Spleen (tissue), 11 donors: ENCODE measurements at regions not wholly inside any gene's neighbourhood (a gene's known extent, or its start where the extent isn't known, plus 50 kb on each side); places are given as distances from the start of the nearest gene placed in this dataset.

ENCODE experiments used
- DNase-seq: peaks from one replicate; pipeline ENCODE4 v3.0.0-alpha.2; 2020
- H3K27ac ChIP-seq, 8 donors: fragments of 200-600 bp; sonication (generic) in 7 of 8; 1 replicate in 4 of 8; 2 replicates in 4 of 8; pipeline versions ENCODE4 v1.5.0 to v1.8.0; 2016 to 2021; ENCODE audit warnings: inconsistent platforms in 4 of 8, mild to moderate bottlenecking in 4 of 8, moderate library complexity in 1 of 8
- H3K27me3 ChIP-seq, 7 donors: fragments of 200-600 bp; sonication (generic) in 6 of 7; replicated peaks in 1 of 7; 1 replicate in 4 of 7; 2 replicates in 3 of 7; pipeline versions ENCODE4 v1.5.0 to v1.8.0; 2016 to 2021; ENCODE audit warnings: inconsistent platforms in 3 of 7, mild to moderate bottlenecking in 1 of 7
- H3K36me3 ChIP-seq, 6 donors: fragments of 200-600 bp; sonication (generic) in 5 of 6; 1 replicate in 4 of 6; 2 replicates in 2 of 6; pipeline versions ENCODE4 v1.5.0 to v1.8.0; 2016 to 2021; ENCODE audit warnings: inconsistent platforms in 2 of 6
- H3K4me1 ChIP-seq, 6 donors: fragments of 200-600 bp; sonication (generic) in 5 of 6; 1 replicate in 3 of 6; 2 replicates in 3 of 6; pipeline versions ENCODE4 v1.5.0 to v1.8.0; 2016 to 2021; ENCODE audit warnings: inconsistent platforms in 3 of 6
- H3K4me3 ChIP-seq, 8 donors: fragments of 200-600 bp; sonication (generic) in 7 of 8; 1 replicate in 4 of 8; 2 replicates in 4 of 8; pipeline versions ENCODE4 v1.5.0 to v1.8.0; 2016 to 2021; ENCODE audit warnings: inconsistent platforms in 4 of 8, mild to moderate bottlenecking in 4 of 8, moderate library complexity in 2 of 8
- H3K9me3 ChIP-seq, 8 donors: fragments of 200-600 bp; sonication (generic) in 7 of 8; 1 replicate in 4 of 8; 2 replicates in 4 of 8; pipeline versions ENCODE4 v1.5.0 to v1.8.0; 2016 to 2021; ENCODE audit warnings: inconsistent platforms in 4 of 8
- POLR2A ChIP-seq, 3 donors: fragments of 450-650 bp; IDR thresholded peaks; one replicate each; pipeline ENCODE4 v1.5.1; 2017; ENCODE audit warnings: antibody characterized with exemption in 3 of 3, mild to moderate bottlenecking in 1 of 3
- POLR2AphosphoS5 ChIP-seq, 3 donors: sonication (generic); formaldehyde crosslinking; IDR thresholded peaks; one replicate each; pipeline ENCODE4 v1.5.1; 2017; ENCODE audit warnings: antibody characterized with exemption in 3 of 3
- WGBS, 5 donors: extraction: QIAGEN DNeasy Blood & Tissue Kit in 3 of 5; methylation state at CpG; one replicate each; pipeline versions ENCODE4 v1.1.5 to v1.1.7; 2013 to 2018; 5-methylcytosine and 5-hydroxymethylcytosine counted together
- intact Hi-C: fragments of 100-400 bp; cut with DNase I; formaldehyde crosslinking; loops from one replicate; pipeline ENCODE4 v1.15.0; 2023; ENCODE audit warnings: low total_unique reads
- TF ChIP-seq, protein P1 (sequence below), 11 experiments: fragments of 200-600 bp in 7 of 11; fragments of 450-650 bp in 4 of 11; sonication (generic) in 4 of 11; IDR thresholded peaks in 8 of 11; conservative IDR thresholded peaks in 3 of 11; 1 replicate in 7 of 11; 2 replicates in 4 of 11; pipeline versions ENCODE4 v1.4.0 to v1.8.0; 2016 to 2021; ENCODE audit warnings: antibody characterized with exemption in 11 of 11, inconsistent platforms in 4 of 11, mild to moderate bottlenecking in 1 of 11
- donor health status: healthy with polysubstance abuse.
- donor health status: DM: no; HTN: no; CAD: no; lungs with moderate emphysema.
- donor health status: DM: no; HTN: no; CAD: no.
- donor health status: Bipolar disorder and iron deficiency.
- donor health status: healthy.
- donor health status: DM: no; HTN: no; CAD: no.
- donor health status: DM: yes; HTN: yes; CAD: no.

DNA sequence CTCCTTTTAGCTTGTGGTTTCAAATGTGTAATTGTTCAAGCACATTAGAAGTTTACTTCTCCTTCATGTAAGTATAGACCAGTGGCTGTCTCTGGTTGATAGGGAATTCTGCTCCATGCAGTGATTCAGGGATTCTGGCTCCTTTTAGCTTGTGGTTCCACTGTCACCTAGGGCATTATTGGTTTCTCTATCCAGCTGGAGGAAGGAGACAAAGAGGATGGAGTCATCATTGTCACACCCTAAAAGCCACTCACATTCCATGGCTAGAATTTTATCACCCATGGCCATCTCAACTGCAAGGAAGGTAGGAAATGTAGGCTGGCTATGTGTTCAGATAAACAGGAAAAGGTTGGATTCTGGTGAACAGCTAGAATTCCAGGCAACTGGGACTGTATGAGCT, 131.2 kb downstream of the URB2 start:
- TF ChIP-seq, protein P1, sequence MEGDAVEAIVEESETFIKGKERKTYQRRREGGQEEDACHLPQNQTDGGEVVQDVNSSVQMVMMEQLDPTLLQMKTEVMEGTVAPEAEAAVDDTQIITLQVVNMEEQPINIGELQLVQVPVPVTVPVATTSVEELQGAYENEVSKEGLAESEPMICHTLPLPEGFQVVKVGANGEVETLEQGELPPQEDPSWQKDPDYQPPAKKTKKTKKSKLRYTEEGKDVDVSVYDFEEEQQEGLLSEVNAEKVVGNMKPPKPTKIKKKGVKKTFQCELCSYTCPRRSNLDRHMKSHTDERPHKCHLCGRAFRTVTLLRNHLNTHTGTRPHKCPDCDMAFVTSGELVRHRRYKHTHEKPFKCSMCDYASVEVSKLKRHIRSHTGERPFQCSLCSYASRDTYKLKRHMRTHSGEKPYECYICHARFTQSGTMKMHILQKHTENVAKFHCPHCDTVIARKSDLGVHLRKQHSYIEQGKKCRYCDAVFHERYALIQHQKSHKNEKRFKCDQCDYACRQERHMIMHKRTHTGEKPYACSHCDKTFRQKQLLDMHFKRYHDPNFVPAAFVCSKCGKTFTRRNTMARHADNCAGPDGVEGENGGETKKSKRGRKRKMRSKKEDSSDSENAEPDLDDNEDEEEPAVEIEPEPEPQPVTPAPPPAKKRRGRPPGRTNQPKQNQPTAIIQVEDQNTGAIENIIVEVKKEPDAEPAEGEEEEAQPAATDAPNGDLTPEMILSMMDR (IDR thresholded peaks at IDR 0.05 in 8 of 11, conservative IDR thresholded peaks at IDR 0.05 in 3 of 11) = no peak
- no peak for TF ChIP-seq POLR2A (IDR thresholded peaks at IDR 0.05)
- no peak for TF ChIP-seq POLR2AphosphoS5 (IDR thresholded peaks at IDR 0.05)

DNA sequence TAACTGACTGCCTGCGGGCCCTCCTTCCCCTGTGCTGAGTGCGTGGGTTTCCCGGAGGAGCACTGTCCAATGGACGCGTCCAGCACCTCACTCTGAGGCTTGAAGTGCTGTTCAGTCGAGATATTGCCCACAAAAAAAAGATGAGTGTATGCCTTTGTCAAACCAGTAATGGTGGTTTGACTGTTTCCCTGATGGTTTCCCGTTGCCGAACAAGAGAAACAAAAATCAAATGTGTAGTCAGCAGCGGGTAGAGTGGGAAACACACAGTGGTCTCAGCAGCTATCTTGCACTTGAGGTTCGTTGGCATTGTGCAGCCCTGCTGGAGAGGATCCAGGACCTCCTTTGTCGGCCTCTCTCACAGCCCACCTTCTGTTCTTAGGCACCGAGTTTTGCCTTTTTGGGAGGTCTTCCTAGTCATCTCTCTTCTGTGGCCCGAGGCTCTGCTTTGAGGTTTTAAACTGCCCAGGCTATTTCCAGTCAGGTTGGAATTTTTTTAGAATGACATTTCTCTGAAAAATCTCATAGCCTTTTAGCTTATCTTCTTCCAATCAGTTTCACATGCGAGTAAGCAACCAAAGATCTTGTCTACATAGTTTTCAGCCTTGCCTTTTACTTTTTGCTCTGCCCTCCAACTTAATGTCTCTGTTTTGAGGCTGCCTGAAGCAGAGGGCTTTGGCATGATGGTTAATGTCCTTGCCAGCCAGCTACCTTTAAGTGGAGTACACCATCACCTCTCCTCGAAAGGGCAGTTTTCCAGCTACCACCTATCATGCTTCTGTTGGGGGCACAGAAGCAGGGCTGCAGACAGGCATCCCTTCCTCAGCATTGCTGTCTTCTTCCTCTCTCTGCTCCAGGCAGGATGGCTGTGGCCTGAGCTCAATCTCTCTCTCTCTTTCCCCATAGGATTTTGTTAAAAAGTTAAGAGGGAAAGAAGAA, 132.3 kb downstream of the URB2 start:
- DNase-seq = no peak
- TF ChIP-seq POLR2A (IDR thresholded peaks at IDR 0.05) = no peak
- intact Hi-C loops = no loop called here
- Histone ChIP-seq H3K27me3 (no peaks in the 10 kb centered on the region), H3K27ac (no peak overlapping the region), H3K9me3 (peaks cover 0 to 19% (median 12%) of the 10 kb centered on the region in 8 donors), H3K36me3 (no peaks in the 10 kb centered on the region), H3K4me1 (peaks cover 0 to 5% (median 0%) of the 10 kb centered on the region in 6 donors), H3K4me3 (no peak overlapping the region)
- WGBS, 5 donors = 76 to 92% (median 84%) methylated on average over 15 of the region's 15 CpGs

More for the DNA sequence above, 131.2 kb downstream of the URB2 start:
- no peak for DNase-seq
- H3K36me3 ChIP-seq = no peaks in the 10 kb centered on the region
- no peak overlapping the region for H3K27ac ChIP-seq
- H3K4me3 ChIP-seq = no peak overlapping the region
- peaks cover 0 to 5% (median 0%) of the 10 kb centered on the region in 6 donors for H3K4me1 ChIP-seq
- H3K27me3 ChIP-seq = no peaks in the 10 kb centered on the region
- intact Hi-C loops = no loop called here
- peaks cover 0 to 19% (median 12%) of the 10 kb centered on the region in 8 donors for H3K9me3 ChIP-seq

DNA sequence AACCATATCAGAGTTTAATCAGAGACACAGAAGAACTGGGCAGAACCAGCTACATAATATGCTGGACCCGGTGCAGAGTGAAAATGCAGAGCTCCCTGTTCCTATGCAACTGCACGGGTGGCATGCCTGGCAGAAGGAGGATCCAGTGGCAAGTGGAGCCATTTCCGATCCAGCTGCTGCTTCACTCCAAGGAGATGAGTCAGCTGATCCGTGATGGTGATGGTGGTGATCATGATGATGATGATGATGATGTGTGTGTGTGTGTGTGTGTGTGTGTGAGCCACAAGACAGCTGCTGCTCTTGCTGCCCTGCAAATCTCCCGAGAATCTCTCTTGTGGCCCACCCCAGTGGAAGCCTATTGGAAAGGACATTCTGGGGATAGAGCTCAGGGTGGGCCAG, 133.0 kb downstream of the URB2 start:
- WGBS, 5 donors = 86 to 95% (median 91%) methylated on average over 5 of the region's 5 CpGs
- Histone ChIP-seq H3K4me1 (peaks cover 0 to 5% (median 0%) of the 10 kb centered on the region in 6 donors), H3K36me3 (no peaks in the 10 kb centered on the region), H3K27me3 (no peaks in the 10 kb centered on the region), H3K9me3 (peaks cover 0 to 19% (median 12%) of the 10 kb centered on the region in 8 donors), H3K4me3 (no peak overlapping the region), H3K27ac (no peak overlapping the region)
- TF ChIP-seq POLR2AphosphoS5 (IDR thresholded peaks at IDR 0.05) = no peak
- no peak for TF ChIP-seq POLR2A (IDR thresholded peaks at IDR 0.05)
- TF ChIP-seq, protein P1 (IDR thresholded peaks at IDR 0.05 in 8 of 11, conservative IDR thresholded peaks at IDR 0.05 in 3 of 11) = no peak
- intact Hi-C loops = no loop called here
- DNase-seq = no peak

DNA sequence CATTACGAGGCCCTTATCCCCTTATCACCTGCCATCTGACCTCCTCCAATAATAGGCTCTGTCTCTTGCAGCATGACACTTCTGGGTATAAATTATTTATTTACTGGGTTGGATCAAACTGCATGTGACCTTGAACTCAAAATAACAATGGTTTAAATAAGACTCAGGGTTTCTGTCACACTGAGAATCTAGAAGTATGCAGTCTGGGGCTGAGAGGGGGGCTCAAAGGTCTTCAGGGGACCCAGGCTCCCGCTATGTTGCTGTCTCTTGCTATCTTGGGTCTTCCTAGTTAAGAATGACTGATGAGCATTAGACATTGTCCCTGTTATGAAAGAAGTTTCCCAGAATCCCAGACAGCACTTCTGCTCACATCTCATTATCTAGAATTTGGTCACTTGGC, 133.5 kb downstream of the URB2 start:
- WGBS, 5 donors = 76 to 88% (median 82%) methylated on average over 2 of the region's 2 CpGs
- no peaks in the 10 kb centered on the region for H3K27me3 ChIP-seq
- no peak for DNase-seq
- H3K36me3 ChIP-seq = no peaks in the 10 kb centered on the region
- no peak overlapping the region for H3K4me3 ChIP-seq
- intact Hi-C loops = no loop called here
- peaks cover 0 to 19% (median 12%) of the 10 kb centered on the region in 8 donors for H3K9me3 ChIP-seq
- TF ChIP-seq POLR2A (IDR thresholded peaks at IDR 0.05) = no peak
- TF ChIP-seq POLR2AphosphoS5 (IDR thresholded peaks at IDR 0.05) = no peak
- TF ChIP-seq, protein P1 (IDR thresholded peaks at IDR 0.05 in 8 of 11, conservative IDR thresholded peaks at IDR 0.05 in 3 of 11) = no peak
- no peak overlapping the region for H3K27ac ChIP-seq
- no peaks in the 10 kb centered on the region for H3K4me1 ChIP-seq
